Activated naive CD4-positive, alpha-beta T cell treated with anti-CD3 and anti-CD28 coated beads, Interleukin-2, amount 10 ng/mL, durations not matched to agents 7 days and 5 days (primary cell): ENCODE measurements at regions not wholly inside any gene's neighbourhood (a gene's known extent, or its start where the extent isn't known, plus 50 kb on each side); places are given as distances from the start of the nearest gene placed in this dataset.
A peak's percentile ranks its signal among the peaks of the same experiment; 100 is the strongest.

Experiments used
- CTCF ChIA-PET: fragments of 350-600 bp; sonication (Branson Sonifier 250); formaldehyde crosslinking; loops from one replicate; lab custom pipeline; 2021; ENCODE audit warnings: antibody characterized with exemption; lab: Charles Lee
- DNase-seq: peaks from one replicate; pipeline ENCODE4 v3.0.0-alpha.2; 2020
- H3K27ac Mint-ChIP-seq: one replicate; pipeline ENCODE4 v1.8.0; 2021; ENCODE audit warnings: mild to moderate bottlenecking, moderate library complexity, mixed read lengths
- H3K27me3 Mint-ChIP-seq: one replicate; pipeline ENCODE4 v1.8.0; 2021; ENCODE audit warnings: mild to moderate bottlenecking, mixed read lengths
- H3K36me3 Mint-ChIP-seq: one replicate; pipeline ENCODE4 v1.8.0; 2021; ENCODE audit warnings: mixed read lengths
- H3K4me1 Mint-ChIP-seq: one replicate; pipeline ENCODE4 v1.8.0; 2021; ENCODE audit warnings: mixed read lengths
- H3K4me3 Mint-ChIP-seq: one replicate; pipeline ENCODE4 v1.8.0; 2021; ENCODE audit warnings: mild to moderate bottlenecking, moderate library complexity, mixed read lengths
- H3K9me3 Mint-ChIP-seq: one replicate; pipeline ENCODE4 v1.8.0; 2021; ENCODE audit warnings: mixed read lengths

- Mint-ChIP-seq H3K9me3 (peaks cover 4% of the 10 kb centered on the region), H3K36me3 (peaks cover 4% of the 10 kb centered on the region), H3K4me1 (peaks cover 56% of the 10 kb centered on the region), H3K27me3 (no peaks in the 10 kb centered on the region), H3K4me3 (no peak overlapping the region), H3K27ac (peak overlapping the region; percentile 68)
- DNase-seq: no peak
- CTCF ChIA-PET: interaction anchor here (0.6 to 1.3 kb wide), 4 partner anchors 15 to 1081 kb away, joined by 3 read pairs; no protein-coding TSS in a partner anchor
These were observed 147.4 kb upstream of the RPS6KA3 start for GRCh38 chrX:20414066-20414465.

DNA sequence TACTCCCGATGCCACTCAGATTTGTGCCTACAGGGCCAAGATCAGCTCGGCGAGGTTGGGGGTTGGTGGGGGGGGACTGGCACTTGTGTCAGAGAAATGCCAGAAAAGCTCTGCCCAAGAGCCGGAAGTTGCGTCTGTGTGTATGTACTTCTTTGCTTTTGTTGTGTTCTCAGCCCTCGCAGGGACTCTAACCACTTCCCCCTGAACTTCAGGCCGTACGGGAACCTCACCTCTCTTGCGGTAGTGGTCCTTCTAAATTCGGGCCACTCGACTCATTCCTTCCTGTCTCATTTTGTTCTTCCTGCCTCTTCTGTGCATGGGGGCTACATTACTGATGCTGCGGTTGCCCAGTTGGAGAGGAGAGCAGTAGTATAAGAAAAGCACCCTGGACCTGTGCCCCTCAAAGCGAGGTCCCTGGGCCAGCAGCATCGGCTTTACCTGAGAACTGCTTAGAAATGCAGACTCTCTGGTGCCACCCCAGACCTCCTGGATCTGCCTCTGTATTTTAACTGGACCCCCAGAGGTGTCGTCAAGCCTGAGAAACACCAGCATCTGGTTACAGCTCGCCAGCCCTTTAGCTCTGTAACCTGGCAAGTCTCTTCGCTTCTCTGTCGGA lies 146.3 kb upstream of the RPS6KA3 start:
- Mint-ChIP-seq H3K27me3 (no peaks in the 10 kb centered on the region), H3K4me3 (peak overlapping the region; percentile 19), H3K9me3 (peaks cover 4% of the 10 kb centered on the region), H3K36me3 (peaks cover 4% of the 10 kb centered on the region), H3K27ac (peak overlapping the region; percentile 93), H3K4me1 (peaks cover 45% of the 10 kb centered on the region)
- DNase-seq: peak; percentile 70
- CTCF ChIA-PET: interaction anchor here (0.6 kb wide), 1 partner anchor 317 kb away, joined by 4 read pairs; no protein-coding TSS in a partner anchor

DNA sequence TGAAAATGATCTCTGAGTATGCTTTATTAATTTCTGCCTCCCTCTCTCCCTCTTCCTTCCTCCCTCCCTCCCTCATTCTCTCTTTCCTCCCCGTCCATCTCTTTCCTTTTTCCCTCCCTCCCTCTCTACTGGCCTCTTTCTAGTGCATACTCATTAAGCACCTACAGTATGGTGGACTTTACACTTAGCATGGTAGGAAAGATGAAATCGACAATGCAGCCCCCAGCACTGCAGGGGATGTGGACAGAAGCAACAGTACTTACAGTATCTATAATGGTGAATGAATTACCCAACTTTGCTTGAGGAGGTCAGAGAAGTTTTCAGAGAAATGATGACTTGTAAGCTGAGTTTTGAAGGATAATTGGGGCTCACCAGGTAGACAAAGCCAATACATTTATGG lies 143.8 kb upstream of the RPS6KA3 start:
- CTCF ChIA-PET: no interaction called here
- no peak overlapping the region for H3K4me3 Mint-ChIP-seq
- DNase-seq: no peak
- no peak overlapping the region for H3K27ac Mint-ChIP-seq
- H3K27me3 Mint-ChIP-seq: no peaks in the 10 kb centered on the region
- H3K9me3 Mint-ChIP-seq: peaks cover 6% of the 10 kb centered on the region
- peaks cover 4% of the 10 kb centered on the region for H3K36me3 Mint-ChIP-seq
- H3K4me1 Mint-ChIP-seq: peaks cover 41% of the 10 kb centered on the region

- Mint-ChIP-seq H3K36me3 (peaks cover 4% of the 10 kb centered on the region), H3K27ac (no peak overlapping the region), H3K4me3 (no peak overlapping the region), H3K27me3 (no peaks in the 10 kb centered on the region), H3K9me3 (peaks cover 6% of the 10 kb centered on the region), H3K4me1 (peaks cover 38% of the 10 kb centered on the region)
- DNase-seq: no peak
- CTCF ChIA-PET: no interaction called here
These were observed 143.3 kb upstream of the RPS6KA3 start for GRCh38 chrX:20409991-20410390.

- no peaks in the 10 kb centered on the region for H3K36me3 Mint-ChIP-seq
- H3K9me3 Mint-ChIP-seq: peaks cover 3% of the 10 kb centered on the region
- H3K4me1 Mint-ChIP-seq: peaks cover 2% of the 10 kb centered on the region
- H3K27ac Mint-ChIP-seq: no peak overlapping the region
- no peaks in the 10 kb centered on the region for H3K27me3 Mint-ChIP-seq
- CTCF ChIA-PET: no interaction called here
- no peak overlapping the region for H3K4me3 Mint-ChIP-seq
- DNase-seq: no peak
These were observed 136.2 kb upstream of the RPS6KA3 start for GRCh38 chrX:20402956-20403355.

DNA sequence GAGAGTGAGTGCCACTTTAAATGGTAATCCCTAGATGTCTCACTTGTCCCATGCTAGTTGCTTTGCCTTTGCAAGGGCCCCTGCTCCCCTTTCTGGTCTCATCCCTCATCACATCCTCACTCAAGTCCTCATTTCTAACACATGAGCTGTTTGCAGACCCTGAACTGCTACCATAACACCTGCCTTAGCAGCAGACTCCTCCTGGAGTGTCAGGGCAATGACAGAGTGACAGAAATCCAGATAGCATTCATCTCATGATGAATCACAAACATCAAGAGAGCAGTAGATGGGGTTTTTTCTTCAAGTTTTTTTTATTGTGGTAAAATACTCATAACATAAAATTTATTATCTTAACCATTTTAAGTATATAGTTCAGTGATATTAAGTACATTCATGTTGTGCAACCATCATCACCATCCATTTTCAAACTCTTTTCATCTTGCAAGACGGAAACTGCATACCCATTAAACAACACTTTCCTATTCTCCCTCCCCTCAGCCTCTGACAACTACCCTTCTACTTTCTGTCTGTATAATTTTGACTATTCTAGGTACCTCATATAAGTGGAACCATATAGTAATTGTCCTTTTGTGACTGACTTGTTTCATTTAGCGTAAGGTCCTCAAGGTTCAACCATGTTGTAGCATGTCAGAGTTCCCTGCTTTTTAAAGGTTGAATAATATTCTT lies 133.2 kb upstream of the RPS6KA3 start:
- Mint-ChIP-seq H3K4me1 (peaks cover 2% of the 10 kb centered on the region), H3K27ac (no peak overlapping the region), H3K9me3 (peaks cover 2% of the 10 kb centered on the region), H3K27me3 (no peaks in the 10 kb centered on the region), H3K36me3 (no peaks in the 10 kb centered on the region), H3K4me3 (no peak overlapping the region)
- no peak for DNase-seq
- CTCF ChIA-PET: no interaction called here

- DNase-seq: no peak
- Mint-ChIP-seq H3K36me3 (no peaks in the 10 kb centered on the region), H3K27ac (no peak overlapping the region), H3K27me3 (no peaks in the 10 kb centered on the region), H3K4me1 (peaks cover 2% of the 10 kb centered on the region), H3K4me3 (no peak overlapping the region), H3K9me3 (peaks cover under 1% of the 10 kb centered on the region)
- CTCF ChIA-PET: no interaction called here
These were observed 130.9 kb upstream of the RPS6KA3 start for GRCh38 chrX:20397587-20397986.

DNA sequence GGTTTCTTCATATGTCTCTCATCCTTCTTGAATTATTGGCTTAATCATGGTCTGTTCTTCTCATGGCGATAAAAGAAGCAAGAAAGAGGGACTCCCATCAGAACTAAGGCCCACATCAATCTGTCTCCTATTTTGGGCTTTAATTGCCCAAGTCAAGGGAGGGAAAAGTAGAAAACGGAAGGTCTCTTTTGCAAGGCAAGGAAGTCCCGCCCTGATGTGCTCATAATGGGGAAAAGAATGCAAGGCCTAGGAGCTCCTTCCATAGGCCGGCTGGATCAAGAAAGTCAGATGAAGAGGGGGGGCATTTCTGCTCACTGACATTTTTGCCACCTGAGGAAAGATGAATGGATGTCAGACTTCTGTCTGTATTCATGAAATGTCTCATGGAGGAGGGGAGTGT lies 127.7 kb upstream of the RPS6KA3 start:
- no peak overlapping the region for H3K27ac Mint-ChIP-seq
- H3K4me1 Mint-ChIP-seq: no peaks in the 10 kb centered on the region
- CTCF ChIA-PET: no interaction called here
- H3K27me3 Mint-ChIP-seq: no peaks in the 10 kb centered on the region
- DNase-seq: no peak
- no peak overlapping the region for H3K4me3 Mint-ChIP-seq
- no peaks in the 10 kb centered on the region for H3K9me3 Mint-ChIP-seq
- no peaks in the 10 kb centered on the region for H3K36me3 Mint-ChIP-seq

DNA sequence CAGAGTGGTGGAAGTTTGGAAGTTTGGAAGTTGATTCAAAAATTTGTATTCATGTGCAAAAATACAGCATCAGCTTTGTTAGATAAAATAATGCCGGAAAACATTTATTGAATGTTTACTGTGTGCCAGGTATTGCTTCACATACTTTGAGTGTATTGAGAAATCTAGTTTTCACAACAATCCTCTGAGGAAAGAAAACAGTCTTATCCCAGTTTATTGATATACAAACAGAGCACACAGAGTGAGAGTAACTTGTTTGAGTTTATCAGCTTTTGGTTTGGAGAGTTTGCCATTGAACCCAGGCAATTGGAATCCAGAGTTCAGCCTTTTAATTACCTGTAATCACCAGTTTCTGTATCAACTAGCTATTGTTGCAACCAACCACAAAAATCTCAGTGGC lies 127.2 kb upstream of the RPS6KA3 start:
- no peaks in the 10 kb centered on the region for H3K27me3 Mint-ChIP-seq
- no peaks in the 10 kb centered on the region for H3K36me3 Mint-ChIP-seq
- CTCF ChIA-PET: no interaction called here
- no peaks in the 10 kb centered on the region for H3K9me3 Mint-ChIP-seq
- no peaks in the 10 kb centered on the region for H3K4me1 Mint-ChIP-seq
- H3K4me3 Mint-ChIP-seq: no peak overlapping the region
- no peak overlapping the region for H3K27ac Mint-ChIP-seq
- DNase-seq: no peak

- no peaks in the 10 kb centered on the region for H3K9me3 Mint-ChIP-seq
- H3K4me3 Mint-ChIP-seq: no peak overlapping the region
- no peak overlapping the region for H3K27ac Mint-ChIP-seq
- CTCF ChIA-PET: no interaction called here
- no peak for DNase-seq
- no peaks in the 10 kb centered on the region for H3K4me1 Mint-ChIP-seq
- H3K36me3 Mint-ChIP-seq: no peaks in the 10 kb centered on the region
- H3K27me3 Mint-ChIP-seq: no peaks in the 10 kb centered on the region
These were observed 121.9 kb upstream of the RPS6KA3 start for GRCh38 chrX:20388594-20388993.

GRCh38 chrX:20383477-20383876 lies 116.8 kb upstream of the RPS6KA3 start:
- Mint-ChIP-seq H3K4me1 (peaks cover 15% of the 10 kb centered on the region), H3K9me3 (no peaks in the 10 kb centered on the region), H3K27me3 (no peaks in the 10 kb centered on the region), H3K36me3 (no peaks in the 10 kb centered on the region), H3K27ac (no peak overlapping the region), H3K4me3 (no peak overlapping the region)
- no peak for DNase-seq
- CTCF ChIA-PET: no interaction called here

DNA sequence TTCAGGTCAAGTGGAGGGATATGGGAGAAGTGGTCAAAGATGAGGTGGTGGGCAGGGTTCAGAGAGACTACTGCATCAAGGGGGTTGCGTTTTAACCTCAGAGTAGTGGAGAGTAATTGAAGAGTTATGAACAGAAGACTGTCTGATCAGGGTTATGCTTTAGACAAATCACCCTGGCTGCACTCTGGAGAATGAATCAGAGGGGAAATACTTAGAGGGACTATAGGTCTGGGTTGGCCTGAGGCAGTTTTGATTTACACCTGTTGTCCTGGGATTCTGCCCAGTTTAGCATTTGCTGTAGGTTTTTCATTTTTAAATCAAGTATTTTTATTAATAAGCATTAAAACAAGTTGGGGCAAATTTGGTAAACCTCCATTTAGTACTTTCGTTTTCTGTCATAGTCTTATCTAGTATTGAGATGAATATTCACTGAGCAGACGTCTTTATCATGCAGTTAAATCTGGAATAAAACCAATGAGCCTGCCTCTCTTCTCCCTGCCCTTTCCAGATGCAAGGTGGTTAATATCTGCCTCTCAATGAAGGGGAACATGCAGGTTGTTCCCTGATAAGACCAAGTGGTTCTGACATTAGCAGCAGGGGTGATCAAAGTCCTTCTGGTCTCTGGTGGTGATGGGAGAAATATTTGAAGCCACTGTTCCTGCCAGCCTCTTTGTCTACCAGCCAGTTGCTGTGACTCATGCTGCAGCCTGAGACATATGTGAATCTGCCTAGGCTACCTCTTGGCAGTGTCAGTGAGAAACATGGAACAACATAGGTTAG lies 116.0 kb upstream of the RPS6KA3 start:
- CTCF ChIA-PET: no interaction called here
- peak overlapping the region; percentile 33 for H3K27ac Mint-ChIP-seq
- no peaks in the 10 kb centered on the region for H3K27me3 Mint-ChIP-seq
- H3K4me3 Mint-ChIP-seq: no peak overlapping the region
- DNase-seq: peak; percentile 19
- H3K4me1 Mint-ChIP-seq: peaks cover 19% of the 10 kb centered on the region
- H3K36me3 Mint-ChIP-seq: no peaks in the 10 kb centered on the region
- H3K9me3 Mint-ChIP-seq: no peaks in the 10 kb centered on the region

DNA sequence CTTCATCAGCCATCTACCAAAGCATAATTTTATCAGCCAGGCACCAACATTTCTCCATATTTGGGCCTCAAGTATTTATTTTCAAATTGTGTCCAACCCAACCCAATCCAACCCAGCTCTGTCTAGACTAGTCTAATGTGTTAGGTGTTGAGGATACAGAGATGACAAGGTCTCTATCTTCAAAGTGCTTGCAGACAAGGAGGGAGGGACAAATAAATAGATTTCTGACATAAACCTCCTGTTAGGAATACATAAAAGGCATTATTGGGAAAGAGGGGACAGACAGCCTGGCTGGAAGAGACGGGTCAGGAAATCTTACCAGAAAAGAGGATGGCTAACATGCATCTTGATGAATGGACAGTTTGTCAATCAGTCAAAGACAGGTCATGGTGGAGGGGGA lies 115.4 kb upstream of the RPS6KA3 start:
- H3K27ac Mint-ChIP-seq: no peak overlapping the region
- no peaks in the 10 kb centered on the region for H3K36me3 Mint-ChIP-seq
- no peaks in the 10 kb centered on the region for H3K9me3 Mint-ChIP-seq
- CTCF ChIA-PET: no interaction called here
- no peak overlapping the region for H3K4me3 Mint-ChIP-seq
- no peak for DNase-seq
- H3K4me1 Mint-ChIP-seq: peaks cover 19% of the 10 kb centered on the region
- H3K27me3 Mint-ChIP-seq: no peaks in the 10 kb centered on the region

DNA sequence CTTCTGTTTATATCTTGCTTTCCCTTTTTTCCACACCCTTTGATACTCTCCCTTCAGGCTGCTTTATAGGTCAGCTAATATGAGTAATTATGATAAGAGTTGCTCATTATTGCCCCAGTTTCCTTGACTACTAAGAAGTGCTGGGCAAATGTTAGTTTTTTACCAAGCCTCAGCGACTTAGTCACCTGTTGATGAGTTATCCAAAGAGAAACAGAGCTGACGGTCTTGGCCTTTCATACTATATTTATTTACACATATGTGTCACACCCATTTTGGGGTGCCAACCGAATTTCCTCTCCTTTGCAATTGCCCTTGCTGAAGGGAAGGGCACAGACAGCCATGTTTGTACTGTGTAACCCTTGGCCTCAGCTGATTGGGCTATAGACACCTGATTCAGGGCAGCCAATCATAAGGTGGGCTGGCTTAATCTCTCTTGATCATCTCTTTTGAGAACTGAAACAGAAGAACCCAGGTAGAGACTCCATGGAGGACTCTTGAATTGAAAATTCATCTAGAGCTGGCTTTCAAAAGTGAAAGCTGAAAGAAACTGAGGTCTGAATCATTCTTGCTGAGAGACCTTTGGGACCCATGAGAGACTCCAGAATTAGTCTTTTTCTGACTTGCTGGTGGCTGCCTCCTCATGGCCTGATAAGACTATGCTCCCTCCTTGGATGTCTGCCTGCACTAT lies 111.7 kb upstream of the RPS6KA3 start:
- H3K36me3 Mint-ChIP-seq: no peaks in the 10 kb centered on the region
- H3K9me3 Mint-ChIP-seq: no peaks in the 10 kb centered on the region
- H3K4me3 Mint-ChIP-seq: no peak overlapping the region
- H3K27ac Mint-ChIP-seq: no peak overlapping the region
- CTCF ChIA-PET: no interaction called here
- peak; percentile 24 for DNase-seq
- no peaks in the 10 kb centered on the region for H3K27me3 Mint-ChIP-seq
- H3K4me1 Mint-ChIP-seq: peaks cover 25% of the 10 kb centered on the region
